HG03460 (cell line): ENCODE measurements at regions not wholly inside any gene's neighbourhood (a gene's known extent, or its start where the extent isn't known, plus 50 kb on each side); places are given as distances from the start of the nearest gene placed in this dataset.

ENCODE experiments used
- ATAC-seq: cut with Tn5 transposase; IDR thresholded peaks from one replicate; pipeline ENCODE4 v1.9.1; 2021; ENCODE audit not compliant: unreplicated experiment

GRCh38 chr5:175805256-175806011, 65.9 kb upstream of the CPLX2 start:
- ATAC-seq = no peak

- ATAC-seq = no peak
Measured at GRCh38 chr5:175808711-175809110, 62.7 kb upstream of the CPLX2 start.

GRCh38 chr5:175809531-175810121, 61.8 kb upstream of the CPLX2 start:
- ATAC-seq = no peak

- ATAC-seq = no peak
Measured at GRCh38 chr5:175810457-175810856, 60.9 kb upstream of the CPLX2 start.

- ATAC-seq = no peak
Measured at GRCh38 chr5:175811589-175811988, 59.8 kb upstream of the CPLX2 start.

- no peak for ATAC-seq
Measured at GRCh38 chr5:175813943-175814630, 57.3 kb upstream of the CPLX2 start.

GRCh38 chr5:175814691-175815090, 56.7 kb upstream of the CPLX2 start:
- no peak for ATAC-seq

GRCh38 chr5:175815126-175815913, 56.1 kb upstream of the CPLX2 start:
- ATAC-seq = no peak

- ATAC-seq = no peak
Measured at GRCh38 chr5:175816348-175816747, 55.0 kb upstream of the CPLX2 start.

GRCh38 chr5:175819090-175819425, 52.3 kb upstream of the CPLX2 start:
- ATAC-seq = no peak

- no peak for ATAC-seq
Measured at GRCh38 chr5:175820230-175820629, 51.1 kb upstream of the CPLX2 start.
